ENCODE measurements at regions not wholly inside any gene's neighbourhood (a gene's known extent, or its start where the extent isn't known, plus 50 kb on each side); places are given as distances from the start of the nearest gene placed in this dataset.
"Not testable (repeated sequence)": the region's sequence is repeated elsewhere in the genome, so short reads cannot be mapped to it uniquely, and the experiment has no call there.

DNA sequence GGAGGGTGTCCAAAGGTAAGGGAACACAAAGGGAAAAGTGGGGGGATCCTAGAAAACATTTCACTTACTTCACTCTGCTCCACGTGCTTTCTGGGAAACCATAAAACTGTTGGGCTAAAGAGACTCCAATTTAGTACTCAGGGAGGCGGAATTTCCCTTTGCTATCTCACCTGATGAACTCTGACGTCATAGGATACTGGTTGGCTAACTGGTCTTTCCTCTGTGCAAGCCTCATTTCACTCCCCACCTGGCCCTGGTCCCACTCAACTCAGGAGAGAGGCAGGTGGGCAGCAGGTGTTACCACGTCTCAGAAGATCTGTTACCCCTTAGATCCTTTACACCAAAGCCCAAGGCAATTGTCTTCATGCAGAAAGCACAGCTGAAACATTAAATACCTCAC is 51.8 kb upstream of the PMAIP1 start:
- no peak for DNase-seq

DNA sequence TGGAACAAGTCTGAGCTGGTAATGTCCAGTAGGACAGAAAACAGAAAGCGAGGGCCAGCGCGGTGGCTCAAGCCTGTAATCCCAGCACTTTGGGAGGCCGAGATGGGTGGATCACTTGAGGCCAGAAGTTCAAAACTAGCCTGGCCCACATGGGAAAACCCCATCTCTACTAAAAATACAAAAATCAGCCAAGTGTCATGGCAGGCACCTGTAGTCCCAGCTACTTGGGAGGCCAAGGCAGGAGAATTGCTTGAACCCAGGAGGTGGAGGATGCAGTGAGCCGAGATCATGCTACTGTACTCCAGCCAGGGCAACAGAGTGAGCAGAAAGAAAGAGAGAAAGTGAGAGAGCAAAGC is 52.3 kb upstream of the PMAIP1 start:
- not testable (repeated sequence) for DNase-seq

DNA sequence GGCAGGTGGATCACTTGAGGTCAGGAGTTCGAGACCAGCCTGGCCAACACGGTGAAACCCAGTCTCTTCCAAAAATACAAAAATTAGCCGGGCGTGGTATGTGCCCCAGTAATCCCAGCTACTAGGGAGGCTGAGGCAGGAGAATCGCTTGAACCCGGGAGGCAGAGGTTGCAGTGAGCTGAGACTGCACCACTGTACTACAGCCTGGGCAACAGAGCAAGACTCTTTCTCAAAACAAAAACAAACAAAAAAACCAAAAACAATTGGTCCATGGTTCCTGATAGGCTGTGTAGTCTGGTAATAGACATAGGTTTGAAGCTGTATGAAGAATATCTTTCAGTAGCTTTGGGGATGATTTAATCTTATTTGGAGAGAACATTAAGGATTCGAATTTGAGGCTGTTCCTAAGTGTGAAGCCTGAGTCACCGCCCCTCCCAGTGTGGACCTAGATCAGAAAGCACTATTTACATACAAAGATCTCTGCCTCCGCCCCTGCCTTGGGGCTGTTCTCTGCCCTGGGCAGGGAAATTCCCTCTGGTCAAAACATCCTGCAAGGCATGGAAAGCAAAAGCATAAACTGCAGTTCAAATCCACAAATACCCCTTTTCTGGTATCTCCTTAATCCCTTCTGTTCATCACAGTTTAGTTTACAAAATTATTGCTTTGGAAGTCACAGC is 52.8 kb upstream of the PMAIP1 start:
- DNase-seq = peak; percentile 49

DNA sequence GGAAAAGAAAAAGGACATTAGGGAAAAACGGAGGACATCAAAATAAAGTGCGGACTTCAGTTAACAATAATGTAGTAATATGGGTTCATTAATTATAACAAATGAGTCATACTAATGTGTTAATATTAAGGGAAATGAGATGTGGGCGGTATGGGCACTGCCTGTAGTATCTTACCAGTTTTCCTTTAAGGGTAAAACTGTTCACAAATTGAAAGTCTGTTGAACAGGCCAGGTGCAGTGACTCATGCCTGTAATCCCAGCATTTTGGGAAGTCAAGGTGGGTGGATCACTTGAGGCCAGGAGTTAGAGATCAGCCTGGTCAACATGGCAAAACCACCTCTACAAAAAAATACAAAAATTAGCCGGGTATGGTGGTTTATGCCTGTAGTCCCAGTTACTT is 56.8 kb upstream of the PMAIP1 start:
- DNase-seq = no peak

DNA sequence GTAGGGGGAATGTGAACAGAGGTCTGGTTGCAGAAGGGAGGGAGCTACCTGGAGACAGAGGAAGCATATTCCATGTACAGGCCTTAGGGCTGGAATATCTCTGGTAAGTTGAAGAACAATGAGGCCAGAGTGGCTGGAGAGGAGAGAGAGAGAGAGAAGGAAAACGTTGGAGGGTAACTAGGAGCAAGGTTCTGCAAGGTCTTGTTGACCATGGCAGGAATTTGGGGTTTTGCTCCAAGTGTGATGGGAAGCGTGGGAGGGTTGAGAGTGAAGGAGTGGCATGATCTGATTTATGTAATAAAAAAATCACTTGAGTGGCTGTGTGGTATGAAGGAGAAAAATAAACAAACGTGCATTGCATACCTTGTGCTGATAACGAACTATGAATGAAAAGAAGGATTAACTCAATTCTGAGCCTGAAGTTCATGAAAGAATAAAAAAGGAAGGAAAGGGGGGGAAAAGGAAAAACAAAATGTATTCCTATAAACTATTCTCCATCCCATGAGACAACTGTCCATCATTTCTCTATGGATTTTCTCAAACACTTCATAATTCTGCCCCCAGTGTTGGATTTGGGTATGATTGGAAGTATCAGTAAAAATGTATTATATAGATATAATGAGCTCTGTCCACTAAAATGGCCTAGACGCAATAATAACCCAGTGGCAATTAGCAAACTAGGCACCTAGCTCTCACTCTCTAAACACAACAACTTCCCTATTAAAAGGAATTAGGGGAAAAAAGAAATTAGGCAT is 59.7 kb upstream of the PMAIP1 start:
- no peak for DNase-seq

DNA sequence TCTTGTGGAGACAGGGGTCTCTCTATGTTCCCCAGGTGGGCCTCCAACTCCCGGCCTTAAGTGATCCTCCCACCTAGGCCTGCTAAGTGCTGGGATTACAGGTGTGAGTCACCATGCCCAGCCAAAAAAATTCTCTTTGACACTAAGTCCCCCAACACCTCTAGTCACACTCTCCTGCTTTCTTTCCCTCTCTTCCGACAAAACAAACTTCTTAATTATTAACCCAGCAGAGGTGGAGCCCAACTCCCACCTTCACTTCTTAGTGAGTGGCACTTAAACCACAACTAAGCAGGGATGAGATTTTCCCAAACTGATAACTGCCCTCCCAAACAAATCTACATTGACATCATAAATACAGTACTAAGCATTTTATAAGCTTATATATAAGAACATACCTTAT is 60.5 kb upstream of the PMAIP1 start:
- DNase-seq = no peak

DNA sequence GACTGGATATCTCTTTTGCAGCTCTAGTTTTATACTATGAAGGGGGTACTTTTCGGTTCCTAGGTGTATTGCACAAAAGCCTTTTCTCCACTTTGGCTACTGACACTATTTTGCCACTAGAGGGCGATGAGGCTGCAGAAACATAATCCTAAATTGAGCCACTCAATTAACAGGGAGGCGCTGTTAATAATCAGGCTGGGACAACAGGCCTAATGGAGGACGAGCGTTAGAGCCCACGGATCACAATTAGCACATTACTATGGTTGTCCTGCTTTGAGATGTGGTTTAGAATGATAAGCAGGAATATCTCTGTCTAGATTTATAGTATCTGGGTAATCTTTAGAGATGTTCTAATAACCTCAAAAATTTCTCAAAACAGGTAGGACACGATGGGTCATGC is 62.2 kb upstream of the PMAIP1 start:
- peak; percentile 52 for DNase-seq

DNA sequence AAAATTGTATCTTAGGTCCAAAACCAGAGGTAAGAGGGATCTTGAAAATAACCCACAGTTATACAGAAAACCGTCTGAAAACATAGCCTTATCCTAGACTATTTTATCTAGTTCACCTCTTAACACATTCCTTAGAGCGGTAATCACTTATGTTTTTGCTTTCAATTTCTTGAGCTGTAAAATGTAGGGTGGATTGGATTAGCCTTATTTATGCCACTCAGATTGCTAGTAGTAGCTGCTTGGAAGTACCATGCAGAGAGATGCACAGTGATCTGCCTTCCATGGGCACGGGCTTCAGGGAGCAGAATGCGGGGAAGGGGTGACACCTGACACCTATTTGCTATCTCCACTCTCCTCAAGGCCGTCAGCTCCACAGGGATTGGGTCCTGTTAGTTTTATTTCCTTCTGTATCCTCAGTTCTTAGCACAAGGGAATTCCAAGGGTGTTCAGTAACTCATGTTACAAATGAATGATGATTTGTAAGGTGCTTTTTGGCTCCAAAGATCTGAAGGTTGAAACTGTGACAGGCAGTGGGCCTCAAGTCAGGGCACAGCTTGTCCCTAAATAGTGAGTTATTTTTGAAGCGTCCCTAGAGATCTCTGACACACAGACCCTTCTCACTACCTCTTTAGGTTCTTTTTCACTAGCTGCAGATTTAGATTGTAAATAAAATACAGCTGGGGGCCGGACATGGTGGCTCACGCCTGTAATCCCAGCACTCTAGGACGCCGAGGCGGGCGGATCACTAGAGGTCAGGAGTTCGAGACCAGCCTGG is 64.0 kb upstream of the PMAIP1 start:
- no peak for DNase-seq

DNA sequence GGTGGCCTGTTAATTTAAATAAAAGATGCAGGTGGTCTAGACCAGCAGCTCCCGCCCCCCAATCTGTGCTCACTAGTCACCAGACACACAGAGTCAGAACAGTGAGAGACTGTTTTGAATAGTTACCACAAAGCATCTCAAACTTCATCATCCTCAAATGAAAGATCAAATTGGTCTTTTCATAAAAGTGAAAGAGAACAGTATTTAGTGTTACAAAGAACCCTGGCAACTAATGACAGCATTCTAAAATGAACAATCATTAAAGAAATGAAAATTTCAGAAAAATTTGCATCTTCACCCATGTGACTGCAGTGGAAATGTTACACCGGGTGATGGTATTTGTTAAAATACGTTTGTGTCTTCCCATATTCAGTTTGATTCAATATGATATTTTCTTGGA is 65.5 kb upstream of the PMAIP1 start:
- DNase-seq = no peak

DNA sequence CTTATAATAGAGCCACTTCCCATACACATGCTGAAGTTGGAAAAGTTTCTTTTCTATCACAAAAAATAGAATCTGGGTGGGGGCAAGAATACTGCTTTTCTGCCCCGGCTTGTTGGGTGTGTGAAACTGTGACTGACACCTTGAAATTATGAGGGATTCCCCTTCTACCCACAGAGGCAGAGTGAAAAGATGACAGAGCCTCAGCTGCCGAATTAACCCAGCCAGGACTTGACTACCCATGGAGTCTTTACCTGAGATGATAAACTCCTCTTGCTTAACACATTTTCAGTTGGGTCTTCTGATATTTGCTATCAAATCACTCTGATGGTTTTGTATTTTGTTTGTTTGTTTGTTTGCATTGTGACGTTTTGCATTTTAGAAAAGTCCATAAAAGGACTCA is 66.0 kb upstream of the PMAIP1 start:
- no peak for DNase-seq

DNA sequence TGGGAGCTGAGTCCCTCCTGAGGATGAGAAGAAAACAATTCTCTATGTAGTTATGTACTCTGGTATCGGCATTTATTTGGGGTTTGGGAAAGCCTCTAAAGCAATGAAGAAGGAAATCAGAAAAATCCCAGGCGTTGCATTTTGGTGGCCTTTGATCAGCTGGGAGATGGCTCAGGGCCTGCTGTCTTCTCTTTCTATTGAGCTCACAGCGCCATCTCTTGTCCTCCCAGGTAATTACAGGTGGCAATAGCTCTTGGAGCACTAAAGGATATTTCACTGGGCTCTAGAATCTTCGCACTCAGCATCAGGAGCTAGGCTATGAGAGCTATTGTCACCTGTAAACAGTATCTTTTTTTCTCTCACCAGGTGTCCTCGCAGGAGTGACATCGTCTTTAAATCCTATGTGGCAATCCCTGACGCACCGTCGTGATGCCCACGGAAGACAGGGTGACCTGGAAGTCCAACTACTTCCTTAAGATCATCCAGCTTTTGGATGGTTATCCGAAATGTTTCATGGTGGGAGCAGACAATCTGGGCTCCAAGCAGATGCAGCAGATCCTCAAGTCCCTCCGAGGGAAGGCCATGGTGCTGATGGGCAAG is 76.1 kb upstream of the PMAIP1 start:
- peak; percentile 74 for DNase-seq

DNA sequence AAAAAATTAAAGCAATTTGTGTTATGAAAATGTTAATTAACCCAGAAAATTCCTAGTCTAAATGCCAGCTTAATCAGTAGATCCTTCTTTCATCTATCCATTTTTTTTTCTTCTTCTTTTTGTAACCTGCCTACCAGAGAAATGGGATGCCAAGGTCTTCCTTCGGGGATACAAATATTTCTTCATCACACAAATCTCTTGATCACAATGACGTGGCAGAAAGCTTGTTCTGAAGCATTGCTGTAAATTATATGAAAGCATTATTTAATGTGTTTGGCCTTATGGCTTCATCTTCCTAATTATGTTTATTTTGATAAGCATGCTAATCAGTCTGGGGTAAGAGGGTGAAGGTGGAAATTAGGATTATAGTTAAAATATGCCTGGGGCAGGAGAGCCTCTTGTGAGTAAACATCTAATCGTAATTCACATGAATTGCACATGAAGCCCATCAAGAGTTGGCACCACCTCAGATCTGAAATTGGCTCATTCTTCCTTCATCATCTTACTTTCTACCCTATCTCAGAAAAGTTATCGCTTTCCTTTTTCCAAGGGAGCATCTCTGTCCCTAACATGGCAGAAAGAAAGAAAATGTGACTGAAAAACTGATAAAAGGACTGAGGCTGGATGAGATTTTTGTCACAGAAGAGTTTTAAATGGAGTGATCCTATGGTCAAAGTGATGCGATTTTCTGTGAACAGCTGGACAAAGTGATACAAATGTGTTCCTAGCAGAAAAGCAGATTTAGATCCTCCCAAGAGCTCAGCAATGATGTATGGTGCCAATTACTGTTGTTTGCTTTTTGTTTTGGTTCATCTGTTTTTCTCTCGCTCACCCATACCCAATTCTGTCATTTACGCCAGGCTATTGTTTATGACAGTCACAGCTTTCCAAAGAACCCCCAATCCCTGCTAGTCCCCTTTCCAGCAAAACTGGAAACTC is 76.9 kb upstream of the PMAIP1 start:
- DNase-seq = no peak

DNA sequence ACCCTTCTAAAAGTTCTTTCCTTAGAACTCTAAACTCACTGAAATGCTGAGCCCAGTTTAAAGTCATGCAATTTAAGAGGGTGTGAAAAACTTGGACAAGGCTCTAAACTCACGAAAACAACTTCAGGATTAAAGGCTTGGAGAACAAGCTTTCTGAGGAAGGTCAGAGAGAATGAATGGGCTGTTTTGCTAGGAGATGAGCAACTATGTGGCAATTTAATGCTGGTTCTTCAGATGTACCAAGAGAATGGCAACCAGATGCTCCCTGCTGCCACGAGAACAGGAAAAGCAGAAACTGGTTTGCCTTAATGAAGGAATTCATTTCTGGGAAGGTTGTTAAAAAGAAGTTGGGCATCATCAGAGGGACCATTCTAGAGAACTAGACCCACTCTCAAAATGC is 77.8 kb upstream of the PMAIP1 start:
- DNase-seq = no peak

DNA sequence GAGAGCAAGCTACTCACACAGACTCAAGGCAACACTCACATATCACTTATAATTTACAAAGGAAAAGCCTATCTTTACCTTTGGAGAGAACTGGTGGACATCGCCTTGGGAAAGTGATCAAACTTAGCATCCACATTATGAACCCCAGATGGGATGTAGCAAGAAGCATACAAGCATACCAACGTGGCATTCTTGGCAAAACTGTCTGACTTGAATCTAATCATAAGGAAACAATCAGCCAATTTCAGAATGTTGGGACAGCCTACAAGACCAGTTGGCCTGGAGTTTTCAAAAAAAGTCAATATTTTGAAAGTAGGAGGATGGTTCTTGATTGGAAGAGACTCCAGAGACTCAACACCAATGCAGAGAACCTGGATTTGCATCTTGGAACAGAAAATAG is 79.1 kb upstream of the PMAIP1 start:
- no peak for DNase-seq

DNA sequence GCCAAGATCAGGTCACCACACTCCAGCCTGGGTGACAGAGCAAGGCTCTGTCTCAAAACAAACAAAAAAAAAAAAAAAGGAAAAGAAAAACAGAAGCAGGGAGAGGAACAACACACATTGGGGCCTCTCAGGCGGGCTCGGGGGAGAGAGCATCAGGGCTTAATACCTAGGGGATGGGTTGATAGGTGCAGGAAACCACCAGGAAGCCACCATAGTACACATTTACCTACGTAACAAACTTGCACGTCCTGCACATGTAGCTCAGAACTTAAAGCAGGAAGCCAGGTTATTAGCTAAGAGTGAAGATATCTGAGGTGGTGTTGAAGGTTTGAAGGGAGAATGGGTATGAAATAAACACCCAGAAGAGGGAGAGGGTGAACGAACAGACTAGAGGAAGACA is 81.0 kb upstream of the PMAIP1 start:
- no peak for DNase-seq

DNA sequence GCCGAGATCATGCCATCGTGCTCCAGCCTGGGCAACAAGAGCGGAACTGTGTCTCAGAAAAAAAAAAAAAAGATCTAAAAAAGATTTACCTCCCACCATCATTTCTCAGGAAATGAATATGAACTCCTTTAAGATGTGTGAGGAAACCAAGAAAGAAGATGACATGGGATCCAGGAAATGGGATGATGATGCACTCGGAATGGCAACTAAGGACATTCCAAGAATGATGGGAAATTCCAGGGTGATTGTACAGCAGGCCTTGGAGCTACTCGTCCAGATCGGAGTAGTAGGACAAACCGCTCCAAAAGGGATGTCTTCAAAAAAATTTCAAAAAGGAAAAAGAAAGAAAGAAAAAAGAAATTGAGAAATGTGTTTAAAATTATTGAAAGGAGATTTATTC is 84.9 kb upstream of the PMAIP1 start:
- DNase-seq = no peak

DNA sequence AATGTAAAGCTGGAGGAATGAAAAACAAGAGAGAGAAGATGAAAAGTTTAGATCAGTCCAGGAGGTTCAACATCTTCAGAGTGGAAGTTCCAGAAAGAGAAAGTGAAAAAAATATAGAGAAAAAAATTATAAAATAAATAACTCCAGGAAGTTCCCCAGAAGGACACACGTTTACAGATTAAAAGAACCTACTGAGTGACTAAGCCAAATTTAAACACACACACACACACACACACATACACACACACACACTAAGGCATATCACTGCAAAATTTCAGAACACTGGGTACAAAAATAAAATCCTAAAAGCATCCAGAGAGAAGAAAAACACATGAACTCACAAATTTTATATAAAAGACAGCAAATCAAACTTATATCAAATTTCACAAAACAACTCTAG is 85.9 kb upstream of the PMAIP1 start:
- DNase-seq = no peak

DNA sequence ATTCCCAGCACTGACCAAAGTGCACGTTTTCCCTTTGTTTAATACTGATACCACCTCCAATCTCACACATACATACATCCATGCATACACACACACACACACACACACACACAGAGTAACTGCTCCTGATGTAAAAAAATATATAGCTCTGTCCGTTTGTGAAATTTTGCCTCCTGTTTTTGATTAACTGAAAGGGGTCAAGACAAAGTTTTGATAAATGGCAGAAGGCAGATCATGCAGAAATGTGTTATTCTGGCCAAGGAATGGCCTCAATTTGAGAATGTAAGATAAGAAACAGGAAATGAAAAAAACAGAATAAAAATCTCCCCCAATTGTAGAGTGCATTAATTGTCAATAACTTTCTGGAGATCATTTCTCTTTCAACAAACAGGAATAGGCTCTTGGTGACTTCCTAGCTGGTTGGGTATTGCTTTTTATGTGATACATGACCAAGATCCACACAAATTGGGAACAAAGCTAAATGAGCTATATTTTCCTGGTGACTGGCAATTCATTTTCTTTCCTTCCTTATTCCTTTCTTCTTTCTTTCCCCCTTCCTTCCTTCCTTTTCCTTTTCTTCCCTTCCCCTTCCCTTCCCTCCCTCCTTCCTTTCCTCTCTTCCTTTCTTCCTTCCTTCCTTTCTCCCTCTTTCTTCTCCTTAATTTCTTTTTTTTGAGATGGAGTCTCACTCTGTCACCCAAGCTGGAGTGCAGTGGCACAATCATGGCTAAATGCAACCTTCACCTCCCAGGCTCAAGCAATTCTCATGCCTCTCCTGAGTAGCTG is 88.9 kb upstream of the PMAIP1 start:
- no peak for DNase-seq

DNA sequence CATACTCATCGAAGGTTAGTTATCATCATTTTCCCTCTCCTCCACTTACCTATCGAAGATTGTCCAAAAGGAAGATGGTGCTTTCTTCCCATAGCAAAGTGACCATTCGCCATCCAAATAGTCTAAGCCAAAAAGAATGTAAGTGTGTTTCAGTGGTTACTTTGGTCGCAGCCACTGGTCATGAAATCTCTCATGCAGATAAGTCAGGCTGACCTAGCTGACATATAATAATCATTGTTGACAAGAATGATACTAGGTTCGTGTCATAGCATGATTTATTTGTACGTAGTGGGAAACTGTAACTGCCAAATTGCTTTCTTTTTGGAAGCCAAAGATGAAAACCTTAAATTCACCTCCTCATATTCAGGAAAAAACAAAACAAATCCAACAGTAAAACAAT is 89.6 kb upstream of the PMAIP1 start:
- no peak for DNase-seq

DNA sequence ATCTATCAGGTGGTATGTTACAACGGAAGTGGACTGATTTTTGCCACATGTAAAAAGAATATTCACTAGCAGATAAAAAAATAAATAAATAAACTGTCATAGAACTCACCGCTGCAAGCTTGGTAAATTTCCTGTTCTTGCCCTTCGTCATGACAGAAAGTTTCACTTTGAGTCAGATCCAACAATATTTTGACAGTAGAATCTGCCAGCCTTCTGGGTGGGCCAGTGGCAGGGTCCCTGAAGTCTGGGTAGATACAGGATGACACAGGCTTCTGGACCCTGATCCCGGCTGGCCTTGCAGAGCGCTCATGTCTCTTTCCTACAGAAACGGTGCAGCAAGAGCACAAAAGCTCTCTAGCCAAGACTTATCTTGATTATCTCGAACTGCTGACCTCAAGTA is 97.8 kb upstream of the PMAIP1 start:
- no peak for DNase-seq

DNA sequence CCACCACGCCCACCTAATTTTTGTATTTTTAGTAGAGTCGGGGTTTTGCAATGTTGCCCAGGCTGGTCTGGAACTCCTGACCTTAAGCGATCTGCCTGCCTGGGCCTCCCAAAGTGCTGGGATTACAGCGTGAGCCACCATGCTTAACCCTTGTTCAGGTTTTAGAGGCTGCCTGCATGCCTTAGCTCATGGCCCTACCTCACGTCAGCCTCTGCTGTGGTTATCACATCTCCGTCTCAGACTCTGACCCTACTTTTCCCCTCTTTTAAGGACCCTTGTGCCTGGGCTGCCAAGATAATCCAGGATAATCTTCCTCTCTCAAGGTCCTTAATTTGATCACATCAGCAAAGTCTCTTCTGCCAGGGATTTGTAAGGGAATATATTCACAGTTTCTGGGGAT is 98.2 kb upstream of the PMAIP1 start:
- no peak for DNase-seq

DNA sequence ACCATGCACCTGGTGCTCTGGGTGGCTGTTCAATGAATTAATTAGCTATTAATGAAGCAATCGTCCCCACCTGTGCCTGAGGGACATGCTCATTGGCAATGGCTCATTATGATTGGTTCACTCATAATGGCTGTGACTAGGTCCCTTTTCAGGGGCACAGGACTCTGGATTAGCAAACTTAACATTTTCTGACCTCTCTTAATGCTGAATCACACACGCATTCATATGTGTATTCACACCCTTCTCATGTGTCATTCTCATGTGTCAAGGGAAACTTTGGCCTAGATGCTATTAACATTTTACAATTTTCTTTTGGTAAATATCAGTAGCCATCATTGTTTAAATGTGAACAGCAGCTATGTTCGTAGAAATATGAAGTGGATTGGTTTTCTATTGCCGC is 98.9 kb upstream of the PMAIP1 start:
- DNase-seq = no peak

Measured in stimulated activated CD8-positive, alpha-beta memory T cell treated with anti-CD3 and anti-CD28 coated beads, Interleukin-4, amount 100 ng/mL, for 48 hours (primary cell).